K562 (cell line): ENCODE measurements at regions not wholly inside any gene's neighbourhood (a gene's known extent, or its start where the extent isn't known, plus 50 kb on each side); places are given as distances from the start of the nearest gene placed in this dataset.

Source experiments
- ATAC-seq: fragments of 200-7000 bp; cut with Tn5 transposase; 3 replicates; pipeline ENCODE4 v1.9.1; 2020; ENCODE audit warnings: moderate library complexity
- BruUV-seq: library from RNA; stranded (reverse); fragments of 400-500 nt; replicated peaks from 2 replicates; lab custom pipeline; 2021; lab: Mats Ljungman, UMichigan
- CTCF ChIA-PET: fragments of 300-600 bp; formaldehyde crosslinking; extraction: SDS; loops from one replicate; lab custom pipeline; 2021; ENCODE audit warnings: low intra/inter-chr PET ratio; lab: Yijun Ruan, JAX
- POLR2A ChIA-PET: fragments of 300-600, 350-650 bp; sonication (Branson Sonifier 250); formaldehyde crosslinking; extraction: SDS; loops from one replicate; lab custom pipeline; 2021; ENCODE audit warnings: antibody characterized with exemption, inconsistent platforms; lab: Yijun Ruan, JAX
- DNase-seq, 4 experiments: peaks; one replicate each; pipeline versions ENCODE4 v3.0.0 to v3.0.0-alpha.2; 2011 to 2018; ENCODE audit warnings: low spot score in 3 of 4, mixed read lengths in 3 of 4; ENCODE audit errors: extremely low read depth in 1 of 4
- FAIRE-seq: peaks from 2 replicates; lab custom pipeline; 2011; peaks lifted over from hg19 to GRCh38; lab: Jason Lieb, UNC
- H2AFZ ChIP-seq: 2 replicates; pipeline ENCODE4 v1.6.0; 2011; ENCODE audit warnings: low read depth, low read length, control low read depth, inconsistent platforms
- H3K27ac ChIP-seq: fragments of 200-600 bp; 3 replicates; pipeline ENCODE4 v1.8.0; 2011; ENCODE audit warnings: low read depth, mild to moderate bottlenecking, control low read depth, inconsistent platforms, low read length, moderate library complexity, mixed read lengths; ENCODE audit errors: extremely low read depth
- H3K27me3 ChIP-seq, 2 experiments: fragments of 300-600 bp in 1 of 2; 2 replicates in 1 of 2; 3 replicates in 1 of 2; pipeline versions ENCODE4 v1.6.0 to v1.8.0; 2011; ENCODE audit warnings: inconsistent platforms in 2 of 2, low read length in 2 of 2, mild to moderate bottlenecking in 1 of 2, mixed read lengths in 1 of 2, moderate library complexity in 1 of 2; ENCODE audit not compliant: control insufficient read depth in 2 of 2, insufficient read depth in 2 of 2
- H3K36me3 ChIP-seq: fragments of 300-600 bp; 3 replicates; pipeline ENCODE4 v1.8.0; 2011; ENCODE audit warnings: mild to moderate bottlenecking, low read length, inconsistent platforms; ENCODE audit not compliant: control insufficient read depth, insufficient read depth
- H3K4me1 ChIP-seq, 2 experiments: fragments of 200-600 bp in 1 of 2; replicated peaks in 1 of 2; 2 replicates in 1 of 2; 3 replicates in 1 of 2; pipeline versions ENCODE4 v1.5.1 to v1.8.0; 2011; ENCODE audit warnings: inconsistent platforms in 2 of 2, low read length in 2 of 2, mild to moderate bottlenecking in 1 of 2, mixed read lengths in 1 of 2, moderate library complexity in 1 of 2; ENCODE audit not compliant: control insufficient read depth in 2 of 2, insufficient read depth in 2 of 2
- H3K4me2 ChIP-seq: 2 replicates; pipeline ENCODE4 v1.6.1; 2011; ENCODE audit warnings: low read length, control low read depth, inconsistent platforms, mixed read lengths; ENCODE audit not compliant: insufficient read depth
- H3K4me3 ChIP-seq: fragments of 200-600 bp; sonication (generic), shearing (Covaris generic); 2 replicates; pipeline ENCODE4 v1.5.1; 2016; ENCODE audit warnings: control low read depth, inconsistent platforms
- H3K79me2 ChIP-seq: fragments of 200-600 bp; 3 replicates; pipeline ENCODE4 v1.8.0; 2011; ENCODE audit warnings: low read length, inconsistent platforms; ENCODE audit not compliant: control insufficient read depth, insufficient read depth
- H3K9ac ChIP-seq, 2 experiments: 2 replicates each; pipeline versions ENCODE4 v1.6.0 to v1.6.1; 2011; ENCODE audit warnings: low read depth in 2 of 2, low read length in 2 of 2, control low read depth in 1 of 2, inconsistent platforms in 1 of 2, mild to moderate bottlenecking in 1 of 2, mixed read lengths in 1 of 2; ENCODE audit not compliant: insufficient read depth in 1 of 2
- H3K9me1 ChIP-seq: one replicate; pipeline ENCODE4 v1.6.0; 2011; ENCODE audit warnings: inconsistent platforms, mild to moderate bottlenecking, low read length, moderate library complexity; ENCODE audit not compliant: control insufficient read depth, insufficient read depth
- H3K9me3 ChIP-seq: replicated peaks from 2 replicates; pipeline ENCODE4 v1.5.1; 2011; ENCODE audit warnings: low read depth, low read length, inconsistent platforms; ENCODE audit not compliant: control insufficient read depth, insufficient read depth
- H4K20me1 ChIP-seq: replicated peaks from 2 replicates; pipeline ENCODE4 v1.6.1; 2011; ENCODE audit warnings: low read length, inconsistent platforms, mixed read lengths; ENCODE audit not compliant: control insufficient read depth, insufficient read depth
- C11orf30 ChIP-seq: fragments of 450-650 bp; IDR thresholded peaks from 2 replicates; pipeline ENCODE4 v1.6.1; 2016; ENCODE audit warnings: low read depth, mild to moderate bottlenecking
- CTBP1 ChIP-seq: fragments of 450-650 bp; IDR thresholded peaks from 2 replicates; pipeline ENCODE4 v1.6.1; 2016; ENCODE audit warnings: borderline replicate concordance
- EHMT2 ChIP-seq: fragments of 450-650 bp; IDR thresholded peaks from 2 replicates; pipeline ENCODE4 v1.6.1; 2018; ENCODE audit warnings: antibody characterized with exemption
- MAFF ChIP-seq: IDR thresholded peaks from 2 replicates; pipeline ENCODE4 v1.6.1; 2012; ENCODE audit warnings: low read length, improper control_type of control experiment
- MAFG ChIP-seq: fragments of 450-650 bp; conservative IDR thresholded peaks from 2 replicates; pipeline ENCODE4 v1.6.1; 2016; ENCODE audit warnings: missing genetic modification characterization, missing compliant biosample characterization
- MAFK ChIP-seq: IDR thresholded peaks from 2 replicates; pipeline ENCODE4 v1.6.1; 2011; ENCODE audit warnings: low read length, improper control_type of control experiment
- MXI1 ChIP-seq: IDR thresholded peaks from 2 replicates; pipeline ENCODE4 v1.6.1; 2011; ENCODE audit warnings: low read depth, mild to moderate bottlenecking, improper control_type of control experiment, low read length
- SAFB2 ChIP-seq: fragments of 200-400 bp; formaldehyde crosslinking; IDR thresholded peaks from 2 replicates; pipeline ENCODE4 v1.6.1; 2018; ENCODE audit warnings: borderline replicate concordance, low read length, low read depth, moderate library complexity; ENCODE audit not compliant: severe bottlenecking
- SLC30A9 ChIP-seq: fragments of 250-450 bp; sonication (Bioruptor Pico); IDR thresholded peaks from 2 replicates; pipeline ENCODE4 v1.8.0; 2022; ENCODE audit warnings: mild to moderate bottlenecking, moderate library complexity
- SMAD4 ChIP-seq: fragments of 250-450 bp; sonication (Bioruptor Pico); conservative IDR thresholded peaks from 2 replicates; pipeline ENCODE4 v1.8.0; 2021; ENCODE audit warnings: inconsistent platforms, mild to moderate bottlenecking, moderate library complexity
- TCF3 ChIP-seq: sonication (generic); formaldehyde crosslinking; IDR thresholded peaks from 2 replicates; pipeline ENCODE4 v1.4.0; 2020; ENCODE audit warnings: mild to moderate bottlenecking, missing genetic modification reagents
- THAP12 ChIP-seq: fragments of 250-450 bp; sonication (Bioruptor Pico); IDR thresholded peaks from 2 replicates; pipeline ENCODE4 v1.9.0; 2021; ENCODE audit warnings: mild to moderate bottlenecking, inconsistent platforms
- XRCC4 ChIP-seq: IDR thresholded peaks from one replicate; pipeline ENCODE4 v1.6.1; 2011; ENCODE audit not compliant: insufficient read depth, insufficient read length; ENCODE audit errors: extremely low read depth
- ZNF197 ChIP-seq: fragments of 200-800 bp; sonication (Bioruptor generic); IDR thresholded peaks from 2 replicates; pipeline ENCODE4 v1.6.1; 2016; ENCODE audit warnings: low read depth, missing genetic modification characterization, missing compliant biosample characterization
- ZNF407 ChIP-seq: fragments of 450-650 bp; IDR thresholded peaks from 2 replicates; pipeline ENCODE4 v1.6.1; 2016; ENCODE audit warnings: low read depth
- in situ Hi-C: fragments of 300-500 bp; cut with MboI; formaldehyde crosslinking; loops from 4 replicates; pipeline ENCODE4 v1.15.0; 2018; ENCODE audit warnings: inconsistent platforms, mixed read lengths
- intact Hi-C: fragments of 100-400 bp; cut with micrococcal nuclease; formaldehyde crosslinking; loops from 2 replicates; pipeline ENCODE4 v1.14.2; 2022

DNA sequence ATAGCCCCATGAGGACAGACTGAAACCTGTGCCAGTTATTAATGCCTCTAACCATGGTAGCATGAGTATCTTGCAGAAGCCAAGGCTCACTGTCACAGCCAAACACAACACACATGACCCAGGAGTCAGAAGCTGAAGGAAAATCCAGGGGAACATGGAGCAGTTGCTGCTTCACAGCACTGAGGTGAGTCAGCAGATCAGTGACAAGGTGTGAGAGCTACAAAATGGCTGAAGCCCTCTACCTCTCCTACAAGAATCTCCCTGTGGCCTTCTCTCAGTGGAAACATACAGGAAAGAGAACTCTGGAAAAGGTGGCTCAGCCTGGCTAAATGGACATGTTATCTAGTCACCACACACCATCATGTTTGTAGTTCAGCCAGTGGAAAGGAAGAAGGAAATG lies 93.5 kb downstream of the NAB1 start:
- no TSS peak for BruUV-seq
- Histone ChIP-seq H3K9ac (no peak overlapping the region), H3K27ac (no peak overlapping the region), H3K79me2 (no peaks in the 10 kb centered on the region), H3K4me1 (peaks cover 0 to 3% of the 10 kb centered on the region in 2 experiments; a peak in 1 of 5 replicates), H4K20me1 (no peaks in the 10 kb centered on the region), H3K4me2 (no peak overlapping the region), H3K27me3 (no peaks in the 10 kb centered on the region), H3K36me3 (no peaks in the 10 kb centered on the region), H2AFZ (peak overlapping the region; percentile 82), H3K9me1 (no peaks in the 10 kb centered on the region), H3K9me3 (peaks cover 3% of the 10 kb centered on the region; the same call in 1 of the 2 replicates), H3K4me3 (no peak overlapping the region)
- DNase-seq (no peak), ATAC-seq (peak; percentile 37; the same call in 1 of the 3 replicates), FAIRE-seq (peak; percentile 78)
- intact Hi-C loops (no loop called here), in situ Hi-C loops (no loop called here)
- CTCF ChIA-PET, result no interaction called here
- POLR2A ChIA-PET, result interaction anchor here (0.6 kb wide), 1 partner anchor 22 kb away, joined by 3 read pairs; no protein-coding TSS in a partner anchor
- no peak for TF ChIP-seq SAFB2
- TF ChIP-seq XRCC4, result no peak
- peak; percentile 10; the same call in 1 of the 2 replicates for TF ChIP-seq MAFF
- TF ChIP-seq TCF3 (CRISPR knock-in tag), result no peak
- peak; percentile 53 for TF ChIP-seq C11orf30
- TF ChIP-seq MAFG (tag), result 0 out of 2 replicates have a peak, but pooled peaks have one; percentile 39
- 0 out of 2 replicates have a peak, but pooled peaks have one; percentile 18 for TF ChIP-seq EHMT2
- TF ChIP-seq ZNF197 (CRISPR knock-in tag), result no peak
- TF ChIP-seq ZNF407, result no peak
- TF ChIP-seq SMAD4, result no peak
- TF ChIP-seq CTBP1, result no peak
- no peak for TF ChIP-seq THAP12
- peak; percentile 5; the same call in 1 of the 2 replicates for TF ChIP-seq MAFK
- TF ChIP-seq MXI1, result no peak
- no peak for TF ChIP-seq SLC30A9 (CRISPR knock-in tag)
